Skeletal muscle tissue (tissue), 3 donors: ENCODE measurements at regions not wholly inside any gene's neighbourhood (a gene's known extent, or its start where the extent isn't known, plus 50 kb on each side); places are given as distances from the start of the nearest gene placed in this dataset.

Experiments
- H3K27ac ChIP-seq: one replicate; pipeline ENCODE4 v1.7.0; 2013; ENCODE audit warnings: mild to moderate bottlenecking, low read depth, low read length, inconsistent platforms
- H3K27me3 ChIP-seq, 3 donors: one replicate each; pipeline ENCODE4 v1.7.0; 2013; ENCODE audit warnings: low read length in 3 of 3; ENCODE audit not compliant: control insufficient read depth in 3 of 3, insufficient read depth in 3 of 3
- H3K36me3 ChIP-seq, 3 donors: one replicate each; pipeline ENCODE4 v1.7.0; 2013; ENCODE audit warnings: low read length in 3 of 3; ENCODE audit not compliant: control insufficient read depth in 3 of 3, insufficient read depth in 3 of 3
- H3K4me1 ChIP-seq, 3 donors: one replicate each; pipeline ENCODE4 v1.7.0; 2013; ENCODE audit warnings: low read length in 3 of 3, mild to moderate bottlenecking in 3 of 3; ENCODE audit not compliant: control insufficient read depth in 3 of 3, insufficient read depth in 3 of 3
- H3K4me3 ChIP-seq, 3 donors: one replicate each; pipeline ENCODE4 v1.7.0; 2013; ENCODE audit warnings: low read length in 3 of 3
- H3K9ac ChIP-seq, 3 donors: one replicate each; pipeline ENCODE4 v1.7.0; 2013; ENCODE audit warnings: low read length in 3 of 3, mild to moderate bottlenecking in 3 of 3, moderate library complexity in 2 of 3, low read depth in 1 of 3
- H3K9me3 ChIP-seq, 3 donors: one replicate each; pipeline ENCODE4 v1.7.0; 2013; ENCODE audit warnings: low read length in 3 of 3; ENCODE audit not compliant: control insufficient read depth in 3 of 3
- donor health status: Osteomylitis.

- Histone ChIP-seq H3K4me3 (no peak overlapping the region), H3K27ac (no peak overlapping the region), H3K9me3 (no peaks in the 10 kb centered on the region), H3K4me1 (no peaks in the 10 kb centered on the region), H3K27me3 (no peaks in the 10 kb centered on the region), H3K9ac (no peak overlapping the region), H3K36me3 (no peaks in the 10 kb centered on the region)
These were observed 218.3 kb downstream of the S1PR1 start for GRCh38 chr1:101455166-101455565.

- Histone ChIP-seq H3K36me3 (no peaks in the 10 kb centered on the region), H3K4me1 (no peaks in the 10 kb centered on the region), H3K27ac (no peak overlapping the region), H3K27me3 (no peaks in the 10 kb centered on the region), H3K9me3 (no peaks in the 10 kb centered on the region), H3K9ac (no peak overlapping the region), H3K4me3 (no peak overlapping the region)
These were observed 223.9 kb downstream of the S1PR1 start for GRCh38 chr1:101460739-101461138.

GRCh38 chr1:101463195-101463594, 226.4 kb downstream of the S1PR1 start:
- Histone ChIP-seq H3K36me3 (no peaks in the 10 kb centered on the region), H3K9me3 (no peaks in the 10 kb centered on the region), H3K4me3 (no peak overlapping the region), H3K9ac (no peak overlapping the region), H3K4me1 (no peaks in the 10 kb centered on the region), H3K27me3 (no peaks in the 10 kb centered on the region), H3K27ac (no peak overlapping the region)

- H3K27ac ChIP-seq = no peak overlapping the region
- H3K9ac ChIP-seq = no peak overlapping the region
- no peak overlapping the region for H3K4me3 ChIP-seq
- no peaks in the 10 kb centered on the region for H3K27me3 ChIP-seq
- no peaks in the 10 kb centered on the region for H3K4me1 ChIP-seq
- no peaks in the 10 kb centered on the region for H3K9me3 ChIP-seq
- no peaks in the 10 kb centered on the region for H3K36me3 ChIP-seq
These were observed 229.1 kb downstream of the S1PR1 start for GRCh38 chr1:101465941-101466340.

- H3K9ac ChIP-seq = no peak overlapping the region
- H3K27me3 ChIP-seq = no peaks in the 10 kb centered on the region
- peaks cover 0 to 7% (median 4%) of the 10 kb centered on the region in 3 donors for H3K9me3 ChIP-seq
- no peak overlapping the region for H3K4me3 ChIP-seq
- no peak overlapping the region for H3K27ac ChIP-seq
- no peaks in the 10 kb centered on the region for H3K4me1 ChIP-seq
- no peaks in the 10 kb centered on the region for H3K36me3 ChIP-seq
These were observed 237.3 kb downstream of the S1PR1 start for GRCh38 chr1:101474039-101474665.

GRCh38 chr1:101476541-101476940, 239.7 kb downstream of the S1PR1 start:
- Histone ChIP-seq H3K27ac (no peak overlapping the region), H3K4me1 (no peaks in the 10 kb centered on the region), H3K36me3 (no peaks in the 10 kb centered on the region), H3K27me3 (no peaks in the 10 kb centered on the region), H3K9ac (no peak overlapping the region), H3K9me3 (peaks cover 0 to 7% (median 4%) of the 10 kb centered on the region in 3 donors), H3K4me3 (no peak overlapping the region)

GRCh38 chr1:101479945-101480344, 243.1 kb downstream of the S1PR1 start:
- Histone ChIP-seq H3K36me3 (no peaks in the 10 kb centered on the region), H3K9me3 (no peaks in the 10 kb centered on the region), H3K4me3 (no peak overlapping the region)

GRCh38 chr1:101482306-101482705, 245.5 kb downstream of the S1PR1 start:
- Histone ChIP-seq H3K36me3 (no peaks in the 10 kb centered on the region), H3K4me3 (no peak overlapping the region), H3K4me1 (peaks cover 0 to 2% (median 0%) of the 10 kb centered on the region in 3 donors), H3K27ac (no peak overlapping the region), H3K9ac (no peak overlapping the region), H3K27me3 (no peaks in the 10 kb centered on the region), H3K9me3 (no peaks in the 10 kb centered on the region)

More at GRCh38 chr1:101479945-101480344, 243.1 kb downstream of the S1PR1 start:
- Histone ChIP-seq H3K9ac (no peak overlapping the region), H3K4me1 (peaks cover 0 to 2% (median 0%) of the 10 kb centered on the region in 3 donors), H3K27me3 (no peaks in the 10 kb centered on the region), H3K27ac (no peak overlapping the region)

- Histone ChIP-seq H3K9ac (no peak overlapping the region), H3K36me3 (no peaks in the 10 kb centered on the region), H3K27me3 (no peaks in the 10 kb centered on the region), H3K4me1 (peaks cover 0 to 2% (median 0%) of the 10 kb centered on the region in 3 donors), H3K4me3 (no peak overlapping the region), H3K27ac (no peak overlapping the region), H3K9me3 (no peaks in the 10 kb centered on the region)
These were observed 247.3 kb downstream of the S1PR1 start for GRCh38 chr1:101483982-101484688.

GRCh38 chr1:101484689-101485338, 248.0 kb downstream of the S1PR1 start:
- Histone ChIP-seq H3K9ac (no peak overlapping the region), H3K9me3 (no peaks in the 10 kb centered on the region), H3K4me3 (no peak overlapping the region), H3K4me1 (peaks cover 0 to 2% (median 0%) of the 10 kb centered on the region in 3 donors), H3K36me3 (no peaks in the 10 kb centered on the region), H3K27ac (no peak overlapping the region), H3K27me3 (no peaks in the 10 kb centered on the region)
